ENCODE measurements at regions not wholly inside any gene's neighbourhood (a gene's known extent, or its start where the extent isn't known, plus 50 kb on each side); places are given as distances from the start of the nearest gene placed in this dataset.

DNA sequence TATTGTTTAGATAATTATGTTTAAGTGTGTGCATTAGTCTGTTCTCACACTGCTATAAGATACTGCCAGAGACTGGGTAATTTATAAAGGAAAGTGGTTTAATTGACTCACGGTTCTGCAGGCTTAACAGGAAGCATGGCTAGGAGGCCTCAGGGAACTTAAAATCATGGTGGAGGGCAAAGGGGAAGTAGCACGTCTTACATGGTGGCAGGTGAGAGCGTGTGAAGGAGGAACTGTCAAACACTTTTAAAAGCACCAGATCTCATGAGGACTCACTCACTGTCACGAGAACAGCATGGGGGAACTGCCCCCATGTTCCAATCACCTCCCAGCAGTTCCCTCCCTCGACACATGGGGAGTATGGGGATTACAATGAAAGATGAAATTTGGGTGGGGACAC lies 203.5 kb upstream of the GOT2 start:
- TF ChIP-seq, protein P1, sequence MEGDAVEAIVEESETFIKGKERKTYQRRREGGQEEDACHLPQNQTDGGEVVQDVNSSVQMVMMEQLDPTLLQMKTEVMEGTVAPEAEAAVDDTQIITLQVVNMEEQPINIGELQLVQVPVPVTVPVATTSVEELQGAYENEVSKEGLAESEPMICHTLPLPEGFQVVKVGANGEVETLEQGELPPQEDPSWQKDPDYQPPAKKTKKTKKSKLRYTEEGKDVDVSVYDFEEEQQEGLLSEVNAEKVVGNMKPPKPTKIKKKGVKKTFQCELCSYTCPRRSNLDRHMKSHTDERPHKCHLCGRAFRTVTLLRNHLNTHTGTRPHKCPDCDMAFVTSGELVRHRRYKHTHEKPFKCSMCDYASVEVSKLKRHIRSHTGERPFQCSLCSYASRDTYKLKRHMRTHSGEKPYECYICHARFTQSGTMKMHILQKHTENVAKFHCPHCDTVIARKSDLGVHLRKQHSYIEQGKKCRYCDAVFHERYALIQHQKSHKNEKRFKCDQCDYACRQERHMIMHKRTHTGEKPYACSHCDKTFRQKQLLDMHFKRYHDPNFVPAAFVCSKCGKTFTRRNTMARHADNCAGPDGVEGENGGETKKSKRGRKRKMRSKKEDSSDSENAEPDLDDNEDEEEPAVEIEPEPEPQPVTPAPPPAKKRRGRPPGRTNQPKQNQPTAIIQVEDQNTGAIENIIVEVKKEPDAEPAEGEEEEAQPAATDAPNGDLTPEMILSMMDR (conservative IDR thresholded peaks at IDR 0.05; ENCODE audit: low read depth in 2 of 2): no peak
- no peak for TF ChIP-seq POLR2AphosphoS5 (IDR thresholded peaks at IDR 0.05; ENCODE audit: low read depth)
